ENCODE measurements at regions not wholly inside any gene's neighbourhood (a gene's known extent, or its start where the extent isn't known, plus 50 kb on each side); places are given as distances from the start of the nearest gene placed in this dataset.
"Not testable (repeated sequence)": the region's sequence is repeated elsewhere in the genome, so short reads cannot be mapped to it uniquely, and the experiment has no call there.

DNA sequence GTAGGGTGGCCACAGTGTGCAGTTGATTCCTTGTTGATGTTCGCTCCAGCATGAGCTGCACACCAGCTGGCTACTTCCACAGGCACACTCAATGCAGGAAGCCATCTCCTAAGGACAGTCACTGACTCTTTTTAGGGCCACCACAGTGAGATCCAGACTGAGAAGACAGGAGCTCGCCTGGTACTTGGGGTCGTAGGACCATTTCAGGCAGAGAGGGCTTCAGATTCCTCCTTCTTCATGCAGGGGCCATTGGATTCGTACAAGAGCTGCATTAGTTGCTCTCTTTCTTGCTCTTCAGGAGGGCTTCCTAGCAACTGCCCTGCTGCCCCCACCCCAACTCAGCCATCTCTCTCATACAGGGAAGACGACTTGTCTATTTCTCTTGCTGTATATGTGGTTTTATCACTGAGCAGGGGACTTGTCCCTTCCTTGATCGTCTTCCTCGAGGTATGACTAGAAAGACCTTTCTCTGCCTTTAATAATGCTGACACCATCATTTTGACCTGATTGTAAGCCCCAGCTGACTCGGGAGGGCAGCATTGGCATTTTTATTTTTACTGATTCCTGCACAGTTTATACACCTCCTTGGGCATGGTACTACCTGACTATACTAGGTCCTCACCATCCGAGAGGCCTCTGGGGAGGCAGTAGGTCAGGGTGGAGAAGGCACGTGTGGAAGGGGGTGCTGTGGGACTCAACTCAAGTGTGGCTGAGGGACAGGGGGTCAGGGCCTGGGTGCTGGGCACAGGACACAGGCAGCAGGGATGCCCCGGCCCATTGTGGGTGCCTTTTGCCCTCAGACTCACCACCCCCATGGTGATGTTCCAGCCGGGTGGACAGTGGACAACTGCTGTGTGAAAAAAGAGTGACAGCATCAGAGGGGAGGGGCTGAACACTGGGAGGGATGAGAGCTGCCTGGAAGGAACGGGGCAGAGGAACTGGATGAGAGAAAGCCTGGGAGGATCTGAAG is 136.7 kb upstream of the ZNF746 start:
- no peak for DNase-seq (ENCODE audit: low read depth)

DNA sequence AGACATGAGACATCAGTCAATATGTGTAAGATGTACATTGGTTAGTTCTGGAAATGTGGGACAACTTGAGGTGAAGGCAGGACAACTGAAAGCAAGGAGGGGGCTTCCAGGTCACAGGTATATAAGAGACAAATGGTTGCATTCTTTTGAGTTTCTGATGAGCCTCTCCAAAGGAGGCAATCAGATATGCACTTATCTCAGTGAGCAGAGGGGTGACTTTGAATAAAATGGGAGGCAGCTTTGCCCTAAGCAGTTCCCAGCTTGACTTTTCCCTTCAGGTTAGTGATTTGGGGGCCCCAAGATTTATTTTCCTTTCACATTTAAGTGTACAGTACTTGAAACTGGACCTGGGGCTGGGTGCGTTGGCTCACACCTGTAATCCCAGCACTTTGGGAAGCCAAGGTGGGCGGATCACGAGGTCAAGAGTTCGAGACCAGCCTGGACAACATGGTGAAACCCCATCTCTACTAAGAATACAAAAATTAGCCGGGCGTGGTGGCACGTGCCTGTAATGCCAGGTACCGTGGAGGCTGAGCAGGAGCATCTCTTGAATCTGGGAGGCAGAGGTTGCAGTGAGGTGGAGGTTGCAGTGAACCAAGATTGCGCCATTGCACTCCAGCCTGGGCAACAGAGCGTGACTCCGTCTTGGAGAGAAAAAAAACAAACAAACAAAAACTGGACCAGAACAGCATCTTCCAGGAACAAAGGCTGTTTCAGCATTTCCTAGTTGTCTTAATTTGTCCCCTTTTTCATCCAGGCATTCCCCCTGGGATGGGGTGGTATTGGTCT is 130.9 kb upstream of the ZNF746 start:
- DNase-seq (ENCODE audit: low read depth), result not testable (repeated sequence)

DNA sequence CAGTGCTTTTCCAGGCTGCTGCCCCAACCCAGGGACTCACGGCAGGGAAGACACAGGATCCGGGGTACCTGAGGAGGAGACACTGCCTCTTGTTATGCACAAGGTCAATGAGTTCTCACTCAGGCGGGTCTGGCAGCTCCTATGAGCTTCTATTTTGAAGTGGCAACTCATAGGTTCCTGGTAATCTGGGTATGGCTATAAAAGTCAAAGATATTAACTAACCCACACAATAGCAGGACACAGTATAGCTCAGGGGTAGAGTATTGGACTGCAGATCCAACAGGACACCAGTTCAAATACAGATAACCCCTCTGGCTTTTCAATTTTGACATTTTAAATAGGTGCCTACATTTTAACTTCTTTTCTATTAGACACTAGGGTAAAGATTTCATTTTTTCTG is 130.3 kb upstream of the ZNF746 start:
- DNase-seq (ENCODE audit: low read depth), result no peak

DNA sequence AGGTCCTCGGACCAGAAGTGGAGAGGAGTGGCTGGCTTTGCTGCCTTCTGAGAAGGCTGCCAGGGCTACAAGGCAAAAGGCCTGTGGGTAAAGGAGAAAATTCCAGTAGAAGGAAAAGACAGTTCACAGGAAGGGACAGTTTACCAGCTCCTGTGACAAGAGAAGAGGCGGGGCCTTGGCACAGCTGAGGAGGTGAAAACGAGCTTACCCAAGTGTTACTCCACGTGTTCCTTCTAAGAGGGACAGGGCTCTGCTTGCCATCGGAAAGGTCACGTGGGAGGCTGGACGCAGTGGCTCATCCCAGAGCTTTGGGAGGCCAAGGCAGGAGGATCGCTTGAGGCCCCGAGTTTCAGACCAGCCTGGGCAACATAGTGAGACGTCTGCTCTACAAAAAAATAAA is 129.4 kb upstream of the ZNF746 start:
- no peak for DNase-seq (ENCODE audit: low read depth)

DNA sequence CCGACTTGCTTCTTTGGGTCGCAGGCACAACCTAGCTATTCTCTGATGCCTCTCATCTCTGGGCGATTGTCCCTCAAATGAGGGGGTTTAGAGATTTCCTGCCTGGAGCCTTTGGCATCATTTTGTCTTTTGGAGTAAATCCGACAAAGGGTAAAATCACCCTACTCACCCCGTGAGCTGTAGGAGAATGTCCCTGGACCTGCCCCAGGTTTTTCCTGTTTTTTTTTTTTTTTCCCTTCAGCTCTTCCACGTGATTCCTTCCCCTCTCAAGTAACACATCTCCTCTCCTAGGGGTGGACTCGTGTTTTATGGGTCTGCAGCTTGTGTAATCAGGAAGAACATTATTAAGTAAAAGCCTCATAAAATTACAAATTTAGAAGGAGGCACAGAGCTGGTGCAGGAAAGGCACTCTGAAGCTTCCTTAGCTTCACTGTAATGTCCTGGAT is 128.4 kb upstream of the ZNF746 start:
- DNase-seq (ENCODE audit: low read depth), result no peak

- DNase-seq (ENCODE audit: low read depth), result peak; percentile 64
Measured at GRCh38 chr7:149625340-149625946, 127.8 kb upstream of the ZNF746 start.

GRCh38 chr7:149624419-149625339 is 127.1 kb upstream of the ZNF746 start:
- peak; percentile 92 for DNase-seq (ENCODE audit: low read depth)

DNA sequence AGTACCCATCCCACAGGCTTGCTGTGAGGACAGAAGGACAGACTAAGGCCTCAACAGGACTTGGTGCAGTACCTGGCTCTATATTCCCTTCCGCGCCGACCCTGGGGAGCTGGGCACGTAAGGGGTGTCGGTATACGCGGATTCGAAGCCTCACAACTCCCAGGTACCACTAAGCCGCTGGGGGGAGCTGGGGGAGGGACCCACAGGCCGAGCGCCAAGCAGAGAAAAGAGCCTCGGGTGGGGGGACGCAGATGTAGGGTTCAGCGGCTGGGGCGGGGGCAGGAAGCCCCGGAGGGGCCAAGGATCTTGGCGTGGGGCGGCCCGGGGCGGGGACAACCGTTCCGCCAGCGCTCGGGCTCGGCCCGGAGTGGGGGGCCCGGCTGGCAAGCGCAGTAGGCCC is 126.4 kb upstream of the ZNF746 start:
- peak; percentile 42 for DNase-seq (ENCODE audit: low read depth)

GRCh38 chr7:149623262-149623997 is 125.8 kb upstream of the ZNF746 start:
- DNase-seq (ENCODE audit: low read depth), result peak; percentile 60

- DNase-seq (ENCODE audit: low read depth), result no peak
Measured at GRCh38 chr7:149622444-149623210, 125.0 kb upstream of the ZNF746 start.

DNA sequence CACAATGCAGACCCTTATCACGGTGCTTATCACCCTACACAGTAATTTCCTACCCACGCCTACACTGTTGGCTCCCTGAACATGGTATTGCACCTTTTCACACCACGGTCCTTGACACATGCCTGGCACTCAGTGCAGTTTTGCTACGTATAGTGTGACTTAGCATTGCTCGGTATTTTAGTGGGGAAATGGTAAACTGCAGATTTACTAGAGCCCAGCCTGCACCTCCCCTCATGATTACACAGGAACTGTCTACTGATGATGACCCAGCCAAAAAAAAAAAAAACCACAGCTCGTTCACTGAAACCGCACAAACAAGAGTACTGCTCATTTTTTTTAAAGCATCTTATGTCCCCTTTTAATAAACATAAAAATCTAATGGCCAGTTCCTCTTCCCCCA is 124.2 kb upstream of the ZNF746 start:
- DNase-seq (ENCODE audit: low read depth), result no peak

GRCh38 chr7:149620961-149621360 is 123.4 kb upstream of the ZNF746 start:
- DNase-seq (ENCODE audit: low read depth), result no peak

DNA sequence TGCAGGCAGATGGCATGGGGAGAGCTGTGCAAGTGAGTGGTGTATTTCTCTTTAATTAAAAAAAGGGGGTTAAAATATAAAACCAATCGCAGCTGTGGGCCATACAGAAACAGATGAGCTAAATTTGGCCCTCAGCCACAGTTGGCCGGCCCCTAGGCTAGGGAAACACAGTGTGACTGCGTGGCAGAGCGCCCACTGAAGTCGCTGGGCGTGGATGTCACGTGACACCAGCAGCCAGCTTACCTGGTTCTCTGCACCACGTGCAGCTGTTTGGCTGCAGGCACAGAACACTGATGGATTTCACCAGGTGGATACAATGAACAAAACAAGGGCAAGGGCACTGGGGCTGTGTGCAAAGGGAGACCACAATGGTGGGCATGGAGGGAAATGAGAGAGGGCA is 119.3 kb upstream of the ZNF746 start:
- DNase-seq (ENCODE audit: low read depth), result no peak

- no peak for DNase-seq (ENCODE audit: low read depth)
Measured at GRCh38 chr7:149615690-149616270, 118.2 kb upstream of the ZNF746 start.

DNA sequence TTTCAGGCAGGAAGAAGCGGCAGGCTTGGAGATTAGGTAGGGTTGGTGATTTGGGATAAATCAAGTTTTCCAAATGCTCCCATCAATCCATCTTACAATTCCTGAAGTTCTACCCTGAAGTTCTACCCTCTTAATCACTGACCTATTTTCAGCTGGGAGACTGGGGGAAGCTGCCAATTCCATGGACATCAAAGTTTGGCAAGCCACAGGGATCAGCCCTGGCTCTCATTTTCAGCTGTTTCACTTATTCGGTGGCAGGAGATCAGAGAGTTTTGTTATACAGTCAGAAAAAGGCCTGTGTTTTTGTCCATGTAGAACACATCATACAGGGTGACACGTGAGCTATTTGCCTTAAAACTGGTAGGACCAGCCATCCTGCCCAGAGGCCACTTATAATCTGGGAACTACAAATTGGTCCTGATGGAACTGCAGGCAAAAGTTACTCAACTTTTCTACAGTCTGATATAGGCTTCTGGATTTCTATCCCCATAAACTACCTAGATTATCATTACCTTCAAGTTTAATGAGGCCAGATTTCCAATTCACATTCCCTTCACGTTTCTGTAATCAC is 112.9 kb upstream of the ZNF746 start:
- DNase-seq (ENCODE audit: low read depth), result no peak

GRCh38 chr7:149608168-149608567 is 110.6 kb upstream of the ZNF746 start:
- no peak for DNase-seq (ENCODE audit: low read depth)

GRCh38 chr7:149607683-149608082 is 110.1 kb upstream of the ZNF746 start:
- DNase-seq (ENCODE audit: low read depth), result no peak

- DNase-seq (ENCODE audit: low read depth), result no peak
Measured at GRCh38 chr7:149606826-149607225, 109.2 kb upstream of the ZNF746 start.

DNA sequence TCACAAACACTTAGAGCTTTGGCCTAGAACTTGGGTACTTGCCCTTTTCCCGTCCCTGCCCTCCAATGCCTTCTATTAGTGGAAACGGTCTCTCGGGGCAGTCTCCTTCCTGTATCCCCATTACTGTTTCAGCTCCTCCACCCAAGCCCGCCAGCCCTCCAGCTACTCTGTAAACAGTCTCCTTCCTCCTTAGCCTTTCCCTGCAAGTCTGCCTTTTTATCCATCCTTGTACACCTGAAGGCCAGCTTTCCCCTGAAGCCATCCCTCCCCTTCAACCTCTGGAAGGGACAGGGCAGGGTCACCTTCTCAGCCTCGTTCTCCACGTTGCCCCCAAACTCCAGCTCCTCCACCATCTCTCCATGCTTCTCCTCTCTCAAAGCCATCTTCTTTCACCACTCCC is 108.1 kb upstream of the ZNF746 start:
- DNase-seq (ENCODE audit: low read depth), result no peak
